H9 (cell line): ENCODE measurements at regions not wholly inside any gene's neighbourhood (a gene's known extent, or its start where the extent isn't known, plus 50 kb on each side); places are given as distances from the start of the nearest gene placed in this dataset.

ENCODE experiments used
- DNase-seq: peaks from one replicate; pipeline ENCODE4 v3.0.0-alpha.2; 2017
- H2AFZ ChIP-seq: one replicate; pipeline ENCODE4 v1.6.1; 2013; ENCODE audit warnings: mild to moderate bottlenecking, low read length, control low read depth, moderate library complexity
- H2AK5ac ChIP-seq: 2 replicates; pipeline ENCODE4 v1.6.1; 2013; ENCODE audit warnings: low read length, control low read depth, mixed read lengths; ENCODE audit not compliant: insufficient read length
- H2BK120ac ChIP-seq: one replicate; pipeline ENCODE4 v1.6.1; 2013; ENCODE audit warnings: low read depth, mild to moderate bottlenecking, low read length, control low read depth, inconsistent platforms; ENCODE audit not compliant: poor library complexity, severe bottlenecking
- H2BK12ac ChIP-seq: 2 replicates; pipeline ENCODE4 v1.6.1; 2013; ENCODE audit warnings: low read length, control low read depth, mixed read lengths, low read depth; ENCODE audit not compliant: insufficient read length
- H2BK15ac ChIP-seq: 2 replicates; pipeline ENCODE4 v1.6.1; 2013; ENCODE audit warnings: low read depth, low read length, control low read depth
- H2BK20ac ChIP-seq: one replicate; pipeline ENCODE4 v1.6.1; 2013; ENCODE audit warnings: low read depth, mild to moderate bottlenecking, low read length, control low read depth, inconsistent platforms; ENCODE audit not compliant: poor library complexity, severe bottlenecking
- H2BK5ac ChIP-seq: 2 replicates; pipeline ENCODE4 v1.6.1; 2013; ENCODE audit warnings: low read length, control low read depth, mixed read lengths; ENCODE audit not compliant: insufficient read length
- H3K14ac ChIP-seq: 2 replicates; pipeline ENCODE4 v1.6.1; 2013; ENCODE audit warnings: low read length, control low read depth; ENCODE audit not compliant: insufficient read depth
- H3K18ac ChIP-seq: 2 replicates; pipeline ENCODE4 v1.6.1; 2013; ENCODE audit warnings: low read depth, mild to moderate bottlenecking, mixed read lengths, low read length, control low read depth; ENCODE audit not compliant: insufficient read length
- H3K23ac ChIP-seq: 2 replicates; pipeline ENCODE4 v1.6.1; 2013; ENCODE audit warnings: low read length, control low read depth, mixed read lengths, low read depth; ENCODE audit not compliant: insufficient read length
- H3K23me2 ChIP-seq: 2 replicates; pipeline ENCODE4 v1.6.1; 2013; ENCODE audit warnings: low read depth, mild to moderate bottlenecking, mixed read lengths, low read length, control low read depth; ENCODE audit not compliant: insufficient read length, poor library complexity, severe bottlenecking
- H3K27ac ChIP-seq: 2 replicates; pipeline ENCODE4 v1.5.1; 2013; ENCODE audit warnings: low read length, control low read depth, mixed read lengths, low read depth; ENCODE audit not compliant: insufficient read length
- H3K27me3 ChIP-seq: 2 replicates; pipeline ENCODE4 v1.6.1; 2013; ENCODE audit warnings: low read length, control low read depth, inconsistent platforms; ENCODE audit not compliant: insufficient read depth
- H3K4ac ChIP-seq: 2 replicates; pipeline ENCODE4 v1.6.1; 2013; ENCODE audit warnings: low read depth, mild to moderate bottlenecking, control low read depth, inconsistent platforms, low read length, moderate library complexity
- H3K4me1 ChIP-seq: 2 replicates; pipeline ENCODE4 v1.6.1; 2013; ENCODE audit warnings: low read length, control low read depth, inconsistent platforms; ENCODE audit not compliant: insufficient read depth
- H3K4me2 ChIP-seq: 2 replicates; pipeline ENCODE4 v1.6.1; 2013; ENCODE audit warnings: low read length, control low read depth, mixed read lengths; ENCODE audit not compliant: insufficient read length, insufficient read depth
- H3K56ac ChIP-seq: 2 replicates; pipeline ENCODE4 v1.6.1; 2013; ENCODE audit warnings: low read depth, mild to moderate bottlenecking, mixed read lengths, low read length, control low read depth; ENCODE audit not compliant: insufficient read length
- H3K79me1 ChIP-seq: 2 replicates; pipeline ENCODE4 v1.6.1; 2013; ENCODE audit warnings: low read depth, mild to moderate bottlenecking, moderate library complexity, low read length, control low read depth, inconsistent platforms; ENCODE audit not compliant: insufficient read depth, poor library complexity, severe bottlenecking
- H3K79me2 ChIP-seq: 2 replicates; pipeline ENCODE4 v1.6.1; 2013; ENCODE audit warnings: low read length, control low read depth, inconsistent platforms; ENCODE audit not compliant: insufficient read depth
- H3K9ac ChIP-seq: 2 replicates; pipeline ENCODE4 v1.6.1; 2013; ENCODE audit warnings: low read length, control low read depth, mixed read lengths; ENCODE audit not compliant: insufficient read length; ENCODE audit errors: extremely low read depth
- H3K9me3 ChIP-seq: one replicate; pipeline ENCODE4 v1.6.1; 2013; ENCODE audit warnings: low read depth, low read length, inconsistent platforms; ENCODE audit not compliant: control insufficient read depth
- H3T11ph ChIP-seq: one replicate; pipeline ENCODE4 v1.6.1; 2013; ENCODE audit warnings: mild to moderate bottlenecking, low read length, control low read depth, inconsistent platforms
- H4K20me1 ChIP-seq: one replicate; pipeline ENCODE4 v1.6.1; 2013; ENCODE audit not compliant: control insufficient read depth, insufficient read length, insufficient read depth
- H4K5ac ChIP-seq: 2 replicates; pipeline ENCODE4 v1.6.1; 2013; ENCODE audit warnings: low read depth, mild to moderate bottlenecking, mixed read lengths, low read length, control low read depth; ENCODE audit not compliant: insufficient read length
- H4K8ac ChIP-seq: replicated peaks from 2 replicates; pipeline ENCODE4 v1.6.1; 2013; ENCODE audit warnings: low read length, control low read depth, mixed read lengths, low read depth; ENCODE audit not compliant: insufficient read length
- H4K91ac ChIP-seq: 2 replicates; pipeline ENCODE4 v1.6.1; 2013; ENCODE audit warnings: low read depth, mild to moderate bottlenecking, moderate library complexity, mixed read lengths, low read length, control low read depth; ENCODE audit not compliant: insufficient read length
- H3K27ac Mint-ChIP-seq, 3 experiments: 2 replicates in 2 of 3; 3 replicates in 1 of 3; pipeline ENCODE4 v1.8.0; 2020 to 2021; ENCODE audit warnings: mixed read lengths in 3 of 3, mild to moderate bottlenecking in 1 of 3, moderate library complexity in 1 of 3
- H3K27me3 Mint-ChIP-seq: 2 replicates; pipeline ENCODE4 v1.8.0; 2021; ENCODE audit warnings: low read depth, mild to moderate bottlenecking, moderate library complexity, mixed read lengths
- H3K36me3 Mint-ChIP-seq, 3 experiments: 2 replicates in 2 of 3; 3 replicates in 1 of 3; pipeline ENCODE4 v1.8.0; 2020 to 2021; ENCODE audit warnings: low read depth in 3 of 3, mixed read lengths in 3 of 3; ENCODE audit not compliant: insufficient read depth in 1 of 3
- H3K4me1 Mint-ChIP-seq, 2 experiments: 2 replicates each; pipeline ENCODE4 v1.8.0; 2020; ENCODE audit warnings: mixed read lengths in 2 of 2
- H3K4me3 Mint-ChIP-seq, 2 experiments: 2 replicates in 1 of 2; 3 replicates in 1 of 2; pipeline ENCODE4 v1.8.0; 2020 to 2021; ENCODE audit warnings: mild to moderate bottlenecking in 2 of 2, mixed read lengths in 2 of 2, moderate library complexity in 1 of 2
- H3K9me3 Mint-ChIP-seq, 2 experiments: 2 replicates in 1 of 2; 3 replicates in 1 of 2; pipeline ENCODE4 v1.8.0; 2020; ENCODE audit warnings: mild to moderate bottlenecking in 2 of 2, mixed read lengths in 2 of 2, moderate library complexity in 1 of 2
- CTCF ChIP-seq: fragments of 200-600 bp; sonication (generic); conservative IDR thresholded peaks from 3 replicates; pipeline ENCODE4 v1.8.0; 2021; ENCODE audit warnings: antibody characterized with exemption, mild to moderate bottlenecking
- WGBS: extraction: QIAGEN DNeasy Blood & Tissue Kit; methylation state at CpG from one replicate; pipeline ENCODE4 v1.1.7; 2013; ENCODE audit warnings: missing lambda C conversion rate, low lambda C conversion rate, mixed read lengths; ENCODE audit not compliant: insufficient read length; ENCODE audit errors: extremely low coverage; 5-methylcytosine and 5-hydroxymethylcytosine counted together

- Mint-ChIP-seq H3K36me3 (no peaks in the 10 kb centered on the region), H3K27ac (peak overlapping the region in 1 of 3 experiments; percentile 64; a peak in 1 of 7 replicates), H3K9me3 (peaks cover 0 to 3% of the 10 kb centered on the region in 2 experiments; a peak in 1 of 5 replicates), H3K4me3 (no peak overlapping the region), H3K27me3 (no peaks in the 10 kb centered on the region), H3K4me1 (peaks cover 23 to 26% of the 10 kb centered on the region in 2 experiments)
- no CpG with 5 or more reads among the region's 3 CpGs for WGBS
- no peak overlapping the region for H2BK5ac ChIP-seq
- no peak overlapping the region for H3K27ac ChIP-seq
- H2BK20ac ChIP-seq, result no peak overlapping the region
- no peaks in the 10 kb centered on the region for H3K23me2 ChIP-seq
- no peak overlapping the region for H3K4ac ChIP-seq
- H3K9me3 ChIP-seq, result no peaks in the 10 kb centered on the region
- no peaks in the 10 kb centered on the region for H3K27me3 ChIP-seq
- no peak for TF ChIP-seq CTCF
- no peak overlapping the region for H3K23ac ChIP-seq
- H4K8ac ChIP-seq, result no peak overlapping the region
- H3K18ac ChIP-seq, result no peak overlapping the region
- H2BK120ac ChIP-seq, result no peak overlapping the region
- H4K20me1 ChIP-seq, result no peaks in the 10 kb centered on the region
- H3K4me1 ChIP-seq, result peaks cover 3% of the 10 kb centered on the region; the same call in 1 of the 2 replicates
- H3K14ac ChIP-seq, result no peak overlapping the region
- DNase-seq, result no peak
- no peak overlapping the region for H4K91ac ChIP-seq
- H2BK12ac ChIP-seq, result no peak overlapping the region
- no peak overlapping the region for H2BK15ac ChIP-seq
- H4K5ac ChIP-seq, result no peak overlapping the region
- H3K4me2 ChIP-seq, result no peak overlapping the region
- no peak overlapping the region for H2AFZ ChIP-seq
- H3T11ph ChIP-seq, result no peak overlapping the region
- H3K79me2 ChIP-seq, result no peaks in the 10 kb centered on the region
- no peak overlapping the region for H3K9ac ChIP-seq
- no peak overlapping the region for H3K56ac ChIP-seq
- no peak overlapping the region for H2AK5ac ChIP-seq
- H3K79me1 ChIP-seq, result no peaks in the 10 kb centered on the region
Measured at GRCh38 chr1:212503714-212504113, 71.0 kb downstream of the NENF start.
